Liver (tissue), 7 donors: ENCODE measurements at regions not wholly inside any gene's neighbourhood (a gene's known extent, or its start where the extent isn't known, plus 50 kb on each side); places are given as distances from the start of the nearest gene placed in this dataset.

ENCODE experiments used
- DNase-seq: peaks from one replicate; pipeline ENCODE4 v3.0.0-alpha.2; 2017; ENCODE audit warnings: low spot score
- H3K27ac ChIP-seq, 2 donors: one replicate each; pipeline ENCODE4 v1.7.0; 2013; ENCODE audit warnings: inconsistent platforms in 2 of 2, low read length in 2 of 2, control low read depth in 1 of 2, low read depth in 1 of 2, mild to moderate bottlenecking in 1 of 2
- H3K27me3 ChIP-seq, 4 donors: one replicate each; pipeline versions ENCODE4 v1.6.1 to v1.7.0; 2013; ENCODE audit warnings: low read length in 3 of 4, inconsistent platforms in 1 of 4, mild to moderate bottlenecking in 1 of 4, moderate library complexity in 1 of 4; ENCODE audit not compliant: control insufficient read depth in 4 of 4, insufficient read depth in 4 of 4
- H3K36me3 ChIP-seq, 4 donors: one replicate each; pipeline versions ENCODE4 v1.6.1 to v1.7.0; 2013; ENCODE audit warnings: low read length in 3 of 4, mild to moderate bottlenecking in 3 of 4, low read depth in 1 of 4, moderate library complexity in 1 of 4; ENCODE audit not compliant: control insufficient read depth in 4 of 4, insufficient read depth in 3 of 4
- H3K4me1 ChIP-seq, 4 donors: one replicate each; pipeline versions ENCODE4 v1.6.1 to v1.7.0; 2013; ENCODE audit warnings: low read length in 3 of 4, mild to moderate bottlenecking in 3 of 4, moderate library complexity in 1 of 4; ENCODE audit not compliant: control insufficient read depth in 4 of 4, insufficient read depth in 4 of 4
- H3K4me3 ChIP-seq, 3 donors: one replicate each; pipeline versions ENCODE4 v1.6.1 to v1.7.0; 2013; ENCODE audit warnings: low read length in 3 of 3, control low read depth in 1 of 3, low read depth in 1 of 3, mild to moderate bottlenecking in 1 of 3
- H3K9ac ChIP-seq, 2 donors: one replicate each; pipeline ENCODE4 v1.7.0; 2013; ENCODE audit warnings: low read length in 2 of 2, mild to moderate bottlenecking in 2 of 2, moderate library complexity in 2 of 2, control low read depth in 1 of 2, low read depth in 1 of 2
- H3K9me3 ChIP-seq, 4 donors: one replicate each; pipeline versions ENCODE4 v1.6.1 to v1.7.0; 2013; ENCODE audit warnings: low read length in 3 of 4; ENCODE audit not compliant: control insufficient read depth in 4 of 4
- EGR1 ChIP-seq, 2 donors: IDR thresholded peaks; 2 replicates each; pipeline ENCODE4 v1.6.1; 2016 to 2018; ENCODE audit warnings: antibody characterized with exemption in 2 of 2, low read depth in 2 of 2
- FOXA1 ChIP-seq: IDR thresholded peaks from 2 replicates; pipeline ENCODE4 v1.6.1; 2016; ENCODE audit warnings: antibody characterized with exemption
- FOXA2 ChIP-seq: IDR thresholded peaks from 2 replicates; pipeline ENCODE4 v1.6.1; 2016; ENCODE audit warnings: antibody characterized with exemption
- HNF4A ChIP-seq, 2 donors: conservative IDR thresholded peaks; 2 replicates each; pipeline ENCODE4 v1.6.1; 2016; ENCODE audit warnings: antibody characterized with exemption in 2 of 2, mild to moderate bottlenecking in 2 of 2
- HNF4G ChIP-seq: IDR thresholded peaks from 2 replicates; pipeline ENCODE4 v1.6.1; 2016; ENCODE audit warnings: antibody characterized with exemption
- JUND ChIP-seq, 2 donors: IDR thresholded peaks; 2 replicates each; pipeline ENCODE4 v1.6.1; 2016; ENCODE audit warnings: antibody characterized with exemption in 2 of 2
- NR2F2 ChIP-seq: IDR thresholded peaks from 2 replicates; pipeline ENCODE4 v1.6.1; 2016; ENCODE audit warnings: antibody characterized with exemption
- RAD21 ChIP-seq, 2 donors: IDR thresholded peaks; 2 replicates each; pipeline ENCODE4 v1.6.1; 2016; ENCODE audit warnings: antibody characterized with exemption in 2 of 2, mild to moderate bottlenecking in 2 of 2
- RXRA ChIP-seq, 2 donors: IDR thresholded peaks; 2 replicates each; pipeline ENCODE4 v1.6.1; 2017 to 2018; ENCODE audit warnings: antibody characterized with exemption in 2 of 2, mild to moderate bottlenecking in 1 of 2
- SP1 ChIP-seq: IDR thresholded peaks from 2 replicates; pipeline ENCODE4 v1.6.1; 2018; ENCODE audit warnings: antibody characterized with exemption, mild to moderate bottlenecking
- TAF1 ChIP-seq: conservative IDR thresholded peaks from 2 replicates; pipeline ENCODE4 v1.6.1; 2016; ENCODE audit warnings: antibody characterized with exemption, mild to moderate bottlenecking
- YY1 ChIP-seq: IDR thresholded peaks from 2 replicates; pipeline ENCODE4 v1.6.1; 2016; ENCODE audit warnings: antibody characterized with exemption, mild to moderate bottlenecking
- WGBS: extraction: QIAGEN DNeasy Blood & Tissue Kit; methylation state at CpG from one replicate; pipeline ENCODE4 v1.1.7; 2013; 5-methylcytosine and 5-hydroxymethylcytosine counted together
- TF ChIP-seq, protein P1 (sequence below): IDR thresholded peaks from 2 replicates; pipeline ENCODE4 v1.6.1; 2016; ENCODE audit warnings: antibody characterized with exemption
- TF ChIP-seq, protein P2 (sequence below): IDR thresholded peaks from 2 replicates; pipeline ENCODE4 v1.6.1; 2016; ENCODE audit warnings: antibody characterized with exemption
- TF ChIP-seq, protein P3 (sequence below): IDR thresholded peaks from 2 replicates; pipeline ENCODE4 v1.6.1; 2016; ENCODE audit warnings: antibody characterized with exemption, mild to moderate bottlenecking
- donor health status: healthy.
- donor health status: healthy.
- donor health status: healthy.
- donor health status: healthy.

DNA sequence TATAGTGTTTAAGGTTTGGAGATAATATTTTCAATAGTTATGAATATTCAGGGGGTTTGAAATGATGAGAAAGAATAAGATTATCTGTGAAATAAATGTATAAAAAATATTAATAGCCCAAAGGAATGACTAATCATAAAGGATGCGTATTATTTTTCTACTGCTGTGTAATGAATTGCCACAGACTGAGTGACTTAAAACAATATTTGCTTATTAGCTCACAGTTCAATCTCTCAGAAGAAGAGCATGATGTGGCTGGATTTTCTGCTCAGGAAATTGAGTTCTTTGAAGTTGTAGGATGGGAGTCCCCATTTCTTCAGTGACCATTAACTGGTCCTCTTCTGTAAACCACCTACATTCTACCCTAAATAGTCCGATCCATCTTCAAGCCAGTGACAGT lies 1680.8 kb upstream of the AGA start:
- TF ChIP-seq FOXA1 = no peak
- no peak for TF ChIP-seq FOXA2
- no peak for TF ChIP-seq RAD21 (IDR thresholded peaks at IDR 0.05)
- no peak for TF ChIP-seq SP1
- no peak for TF ChIP-seq YY1
- no peak for TF ChIP-seq EGR1 (IDR thresholded peaks at IDR 0.05; ENCODE audit: low read depth in 2 of 2)
- no peak for TF ChIP-seq HNF4G
- TF ChIP-seq TAF1 = no peak
- no peak for TF ChIP-seq JUND (IDR thresholded peaks at IDR 0.05)
- TF ChIP-seq NR2F2 = no peak
- TF ChIP-seq, protein P1, sequence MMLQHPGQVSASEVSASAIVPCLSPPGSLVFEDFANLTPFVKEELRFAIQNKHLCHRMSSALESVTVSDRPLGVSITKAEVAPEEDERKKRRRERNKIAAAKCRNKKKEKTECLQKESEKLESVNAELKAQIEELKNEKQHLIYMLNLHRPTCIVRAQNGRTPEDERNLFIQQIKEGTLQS = no peak
- Histone ChIP-seq H3K36me3 (no peaks in the 10 kb centered on the region), H3K4me1 (no peaks in the 10 kb centered on the region), H3K9ac (no peak overlapping the region), H3K4me3 (no peak overlapping the region), H3K9me3 (peaks cover 0 to 4% (median 0%) of the 10 kb centered on the region in 4 donors), H3K27me3 (peaks cover 0 to 2% (median 0%) of the 10 kb centered on the region in 4 donors), H3K27ac (no peak overlapping the region)
- 85% methylated on average over 2 of the region's 2 CpGs for WGBS
- DNase-seq = no peak

DNA sequence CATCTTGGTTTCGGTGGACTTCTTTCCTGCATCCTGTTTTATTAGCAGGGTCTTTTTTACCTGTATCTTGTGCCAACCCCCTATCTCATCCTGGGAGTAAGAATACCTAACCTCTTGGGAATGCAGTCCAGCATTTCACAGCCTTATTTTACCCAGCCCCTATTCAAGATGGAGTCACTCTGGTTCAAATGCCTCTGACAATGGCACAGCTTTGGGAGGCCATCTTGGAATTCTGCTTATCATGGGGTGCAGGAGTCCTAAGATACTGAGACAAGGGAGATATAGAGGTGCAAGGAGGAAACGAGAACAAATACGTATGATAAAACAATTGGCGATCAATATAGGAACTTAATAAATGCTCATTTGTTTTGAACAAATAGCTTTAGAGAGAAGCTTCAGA lies 1682.2 kb upstream of the AGA start:
- no peak overlapping the region for H3K4me3 ChIP-seq
- no peaks in the 10 kb centered on the region for H3K4me1 ChIP-seq
- no peak for DNase-seq
- H3K9me3 ChIP-seq = peaks cover 0 to 4% (median 0%) of the 10 kb centered on the region in 4 donors
- 83% methylated on average over 4 of the region's 4 CpGs for WGBS
- no peak overlapping the region for H3K9ac ChIP-seq
- H3K36me3 ChIP-seq = no peaks in the 10 kb centered on the region
- no peak overlapping the region for H3K27ac ChIP-seq
- TF ChIP-seq RXRA (IDR thresholded peaks at IDR 0.05) = no peak
- no peak for TF ChIP-seq YY1
- TF ChIP-seq, protein P2, sequence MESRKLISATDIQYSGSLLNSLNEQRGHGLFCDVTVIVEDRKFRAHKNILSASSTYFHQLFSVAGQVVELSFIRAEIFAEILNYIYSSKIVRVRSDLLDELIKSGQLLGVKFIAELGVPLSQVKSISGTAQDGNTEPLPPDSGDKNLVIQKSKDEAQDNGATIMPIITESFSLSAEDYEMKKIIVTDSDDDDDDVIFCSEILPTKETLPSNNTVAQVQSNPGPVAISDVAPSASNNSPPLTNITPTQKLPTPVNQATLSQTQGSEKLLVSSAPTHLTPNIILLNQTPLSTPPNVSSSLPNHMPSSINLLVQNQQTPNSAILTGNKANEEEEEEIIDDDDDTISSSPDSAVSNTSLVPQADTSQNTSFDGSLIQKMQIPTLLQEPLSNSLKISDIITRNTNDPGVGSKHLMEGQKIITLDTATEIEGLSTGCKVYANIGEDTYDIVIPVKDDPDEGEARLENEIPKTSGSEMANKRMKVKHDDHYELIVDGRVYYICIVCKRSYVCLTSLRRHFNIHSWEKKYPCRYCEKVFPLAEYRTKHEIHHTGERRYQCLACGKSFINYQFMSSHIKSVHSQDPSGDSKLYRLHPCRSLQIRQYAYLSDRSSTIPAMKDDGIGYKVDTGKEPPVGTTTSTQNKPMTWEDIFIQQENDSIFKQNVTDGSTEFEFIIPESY = no peak
- no peak for TF ChIP-seq NR2F2
- TF ChIP-seq RAD21 (IDR thresholded peaks at IDR 0.05) = no peak
- no peak for TF ChIP-seq HNF4G
- no peak for TF ChIP-seq EGR1 (IDR thresholded peaks at IDR 0.05; ENCODE audit: low read depth in 2 of 2)
- TF ChIP-seq, protein P3, sequence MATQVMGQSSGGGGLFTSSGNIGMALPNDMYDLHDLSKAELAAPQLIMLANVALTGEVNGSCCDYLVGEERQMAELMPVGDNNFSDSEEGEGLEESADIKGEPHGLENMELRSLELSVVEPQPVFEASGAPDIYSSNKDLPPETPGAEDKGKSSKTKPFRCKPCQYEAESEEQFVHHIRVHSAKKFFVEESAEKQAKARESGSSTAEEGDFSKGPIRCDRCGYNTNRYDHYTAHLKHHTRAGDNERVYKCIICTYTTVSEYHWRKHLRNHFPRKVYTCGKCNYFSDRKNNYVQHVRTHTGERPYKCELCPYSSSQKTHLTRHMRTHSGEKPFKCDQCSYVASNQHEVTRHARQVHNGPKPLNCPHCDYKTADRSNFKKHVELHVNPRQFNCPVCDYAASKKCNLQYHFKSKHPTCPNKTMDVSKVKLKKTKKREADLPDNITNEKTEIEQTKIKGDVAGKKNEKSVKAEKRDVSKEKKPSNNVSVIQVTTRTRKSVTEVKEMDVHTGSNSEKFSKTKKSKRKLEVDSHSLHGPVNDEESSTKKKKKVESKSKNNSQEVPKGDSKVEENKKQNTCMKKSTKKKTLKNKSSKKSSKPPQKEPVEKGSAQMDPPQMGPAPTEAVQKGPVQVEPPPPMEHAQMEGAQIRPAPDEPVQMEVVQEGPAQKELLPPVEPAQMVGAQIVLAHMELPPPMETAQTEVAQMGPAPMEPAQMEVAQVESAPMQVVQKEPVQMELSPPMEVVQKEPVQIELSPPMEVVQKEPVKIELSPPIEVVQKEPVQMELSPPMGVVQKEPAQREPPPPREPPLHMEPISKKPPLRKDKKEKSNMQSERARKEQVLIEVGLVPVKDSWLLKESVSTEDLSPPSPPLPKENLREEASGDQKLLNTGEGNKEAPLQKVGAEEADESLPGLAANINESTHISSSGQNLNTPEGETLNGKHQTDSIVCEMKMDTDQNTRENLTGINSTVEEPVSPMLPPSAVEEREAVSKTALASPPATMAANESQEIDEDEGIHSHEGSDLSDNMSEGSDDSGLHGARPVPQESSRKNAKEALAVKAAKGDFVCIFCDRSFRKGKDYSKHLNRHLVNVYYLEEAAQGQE = no peak
- no peak for TF ChIP-seq FOXA2
- no peak for TF ChIP-seq TAF1
- TF ChIP-seq HNF4A (conservative IDR thresholded peaks at IDR 0.05) = no peak
- peaks cover 0 to 2% (median 0%) of the 10 kb centered on the region in 4 donors for H3K27me3 ChIP-seq
